ENCODE measurements at regions not wholly inside any gene's neighbourhood (a gene's known extent, or its start where the extent isn't known, plus 50 kb on each side); places are given as distances from the start of the nearest gene placed in this dataset.

GRCh38 chr20:60921022-60921622 is 330.9 kb upstream of the CDH4 start:
- DNase-seq = no peak

DNA sequence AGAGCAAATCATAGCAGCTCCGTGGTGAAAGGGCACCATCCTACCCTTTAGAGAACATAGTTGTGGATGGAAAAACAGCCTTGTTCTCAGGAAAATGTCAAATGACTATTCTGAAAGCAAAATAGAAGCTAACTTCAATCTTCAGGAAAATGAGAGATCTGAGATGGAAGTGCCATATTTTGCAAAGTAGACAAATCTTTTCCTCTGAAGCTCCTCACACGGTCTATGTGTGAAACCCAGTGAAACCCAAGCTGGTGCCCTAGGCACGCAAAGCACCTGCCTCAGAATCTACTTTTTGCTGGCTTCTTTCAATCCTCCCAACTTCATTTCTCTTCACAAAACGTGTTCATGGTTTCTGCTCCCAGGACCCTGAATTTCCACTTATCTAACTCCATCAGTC is 325.2 kb upstream of the CDH4 start:
- no peaks in the 10 kb centered on the region for H3K36me3 ChIP-seq (ENCODE audit: control insufficient read depth, insufficient read depth, low read length)
- H3K27ac ChIP-seq (ENCODE audit: insufficient read depth, low read length, poor library complexity, severe bottlenecking) = no peak overlapping the region
- no peak for DNase-seq
- no peak overlapping the region for H3K4me3 ChIP-seq (ENCODE audit: insufficient read depth, low read depth, low read length, poor library complexity, severe bottlenecking)
- no peaks in the 10 kb centered on the region for H3K27me3 ChIP-seq (replicated peaks; ENCODE audit: control insufficient read depth, insufficient read depth, low read length, poor library complexity, severe bottlenecking)
- no peaks in the 10 kb centered on the region for H3K4me1 ChIP-seq (ENCODE audit: control insufficient read depth, insufficient read depth, low read length, poor library complexity, severe bottlenecking)
- H3K9me3 ChIP-seq (ENCODE audit: control insufficient read depth, low read length) = no peaks in the 10 kb centered on the region

More at GRCh38 chr20:60921022-60921622, 330.9 kb upstream of the CDH4 start:
- Histone ChIP-seq H3K4me3 (ENCODE audit: insufficient read depth, low read depth, low read length, poor library complexity, severe bottlenecking) (no peak overlapping the region), H3K9me3 (ENCODE audit: control insufficient read depth, low read length) (no peaks in the 10 kb centered on the region), H3K36me3 (ENCODE audit: control insufficient read depth, insufficient read depth, low read length) (no peaks in the 10 kb centered on the region), H3K27me3 (replicated peaks; ENCODE audit: control insufficient read depth, insufficient read depth, low read length, poor library complexity, severe bottlenecking) (no peaks in the 10 kb centered on the region), H3K4me1 (ENCODE audit: control insufficient read depth, insufficient read depth, low read length, poor library complexity, severe bottlenecking) (no peaks in the 10 kb centered on the region), H3K27ac (ENCODE audit: insufficient read depth, low read length, poor library complexity, severe bottlenecking) (no peak overlapping the region)

DNA sequence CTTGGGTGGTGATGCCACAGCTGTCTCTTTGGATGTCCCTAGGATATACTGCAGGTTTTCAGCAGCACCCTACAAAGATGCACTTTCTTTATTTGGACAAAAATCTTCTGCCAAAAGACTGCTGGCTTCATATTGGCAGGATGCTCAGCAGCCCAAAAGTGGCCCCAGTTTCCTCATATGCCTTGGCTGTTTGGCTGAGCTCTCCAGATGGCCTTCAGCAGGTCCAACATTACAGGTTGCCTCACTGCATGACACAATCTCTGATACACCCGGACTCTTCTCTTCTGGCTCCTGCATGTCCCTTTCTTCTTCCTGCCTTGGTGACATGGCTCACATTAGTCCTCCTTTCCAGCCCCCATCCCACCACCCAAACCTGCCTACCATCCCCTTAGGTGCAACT is 323.7 kb upstream of the CDH4 start:
- no peaks in the 10 kb centered on the region for H3K27me3 ChIP-seq (replicated peaks; ENCODE audit: control insufficient read depth, insufficient read depth, low read length, poor library complexity, severe bottlenecking)
- no peak overlapping the region for H3K27ac ChIP-seq (ENCODE audit: insufficient read depth, low read length, poor library complexity, severe bottlenecking)
- no peaks in the 10 kb centered on the region for H3K4me1 ChIP-seq (ENCODE audit: control insufficient read depth, insufficient read depth, low read length, poor library complexity, severe bottlenecking)
- no peaks in the 10 kb centered on the region for H3K9me3 ChIP-seq (ENCODE audit: control insufficient read depth, low read length)
- no peak for DNase-seq
- no peak overlapping the region for H3K4me3 ChIP-seq (ENCODE audit: insufficient read depth, low read depth, low read length, poor library complexity, severe bottlenecking)
- no peaks in the 10 kb centered on the region for H3K36me3 ChIP-seq (ENCODE audit: control insufficient read depth, insufficient read depth, low read length)

DNA sequence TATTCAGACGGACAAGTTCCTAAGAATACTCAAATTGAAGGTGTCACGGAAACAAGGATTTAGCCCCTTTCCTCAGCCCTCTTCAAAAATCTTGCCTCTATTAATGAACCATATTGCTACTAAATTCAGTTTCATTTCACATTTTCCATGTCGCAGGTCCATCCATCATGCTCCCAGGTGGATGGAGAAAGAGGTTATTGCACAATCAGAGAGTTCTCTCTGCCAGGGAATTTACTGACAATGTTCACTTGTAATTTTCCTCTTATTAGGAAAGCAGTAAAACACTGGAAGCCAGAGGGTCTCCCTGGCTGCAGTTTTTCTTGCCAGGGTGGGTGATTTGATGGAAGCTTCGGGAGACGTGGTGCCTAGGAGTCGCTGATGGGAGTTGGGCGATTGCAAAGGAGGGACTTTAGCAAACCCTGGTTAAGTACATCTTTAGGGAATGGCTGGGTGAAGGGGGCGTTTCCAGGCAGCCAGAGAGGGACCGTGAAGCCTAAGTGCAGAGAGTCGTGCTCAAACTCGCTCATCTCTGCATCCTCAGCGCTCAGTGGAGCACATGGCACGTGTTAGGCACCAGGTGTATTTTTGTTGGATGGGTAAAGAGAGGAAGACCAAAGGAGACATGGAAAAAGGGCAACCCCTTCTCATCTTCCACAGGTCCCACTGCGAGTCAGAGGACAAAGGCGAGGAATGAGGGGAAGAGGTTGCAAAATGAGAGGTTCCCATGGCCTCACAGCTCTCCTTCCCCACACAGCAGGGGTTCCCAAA is 321.9 kb upstream of the CDH4 start:
- no peak overlapping the region for H3K4me3 ChIP-seq (ENCODE audit: insufficient read depth, low read depth, low read length, poor library complexity, severe bottlenecking)
- H3K4me1 ChIP-seq (ENCODE audit: control insufficient read depth, insufficient read depth, low read length, poor library complexity, severe bottlenecking) = no peaks in the 10 kb centered on the region
- H3K36me3 ChIP-seq (ENCODE audit: control insufficient read depth, insufficient read depth, low read length) = no peaks in the 10 kb centered on the region
- DNase-seq = no peak
- no peak overlapping the region for H3K27ac ChIP-seq (ENCODE audit: insufficient read depth, low read length, poor library complexity, severe bottlenecking)
- no peaks in the 10 kb centered on the region for H3K27me3 ChIP-seq (replicated peaks; ENCODE audit: control insufficient read depth, insufficient read depth, low read length, poor library complexity, severe bottlenecking)
- H3K9me3 ChIP-seq (ENCODE audit: control insufficient read depth, low read length) = no peaks in the 10 kb centered on the region

DNA sequence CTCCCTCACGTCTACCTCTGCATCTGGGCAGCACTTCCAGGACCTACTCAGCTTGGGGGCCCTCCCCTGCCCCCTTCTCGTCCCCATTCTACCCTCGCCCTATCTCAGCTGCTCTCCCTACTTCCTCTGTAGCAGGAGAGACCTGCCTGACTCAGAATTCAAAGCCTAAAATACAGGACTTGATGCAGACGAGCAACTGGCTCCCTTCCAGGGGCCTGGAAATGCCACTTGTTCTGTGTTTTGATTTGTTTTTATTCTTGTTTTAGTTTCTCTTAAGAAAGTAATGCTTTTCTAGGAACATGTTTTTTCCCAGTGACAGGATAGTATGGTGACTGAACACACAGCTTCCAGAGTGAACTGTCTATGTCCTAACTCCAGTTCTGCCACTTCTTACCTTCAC is 320.4 kb upstream of the CDH4 start:
- Histone ChIP-seq H3K36me3 (ENCODE audit: control insufficient read depth, insufficient read depth, low read length) (no peaks in the 10 kb centered on the region), H3K27me3 (replicated peaks; ENCODE audit: control insufficient read depth, insufficient read depth, low read length, poor library complexity, severe bottlenecking) (no peaks in the 10 kb centered on the region), H3K9me3 (ENCODE audit: control insufficient read depth, low read length) (no peaks in the 10 kb centered on the region), H3K4me1 (ENCODE audit: control insufficient read depth, insufficient read depth, low read length, poor library complexity, severe bottlenecking) (no peaks in the 10 kb centered on the region), H3K4me3 (ENCODE audit: insufficient read depth, low read depth, low read length, poor library complexity, severe bottlenecking) (no peak overlapping the region), H3K27ac (ENCODE audit: insufficient read depth, low read length, poor library complexity, severe bottlenecking) (no peak overlapping the region)
- DNase-seq = no peak

DNA sequence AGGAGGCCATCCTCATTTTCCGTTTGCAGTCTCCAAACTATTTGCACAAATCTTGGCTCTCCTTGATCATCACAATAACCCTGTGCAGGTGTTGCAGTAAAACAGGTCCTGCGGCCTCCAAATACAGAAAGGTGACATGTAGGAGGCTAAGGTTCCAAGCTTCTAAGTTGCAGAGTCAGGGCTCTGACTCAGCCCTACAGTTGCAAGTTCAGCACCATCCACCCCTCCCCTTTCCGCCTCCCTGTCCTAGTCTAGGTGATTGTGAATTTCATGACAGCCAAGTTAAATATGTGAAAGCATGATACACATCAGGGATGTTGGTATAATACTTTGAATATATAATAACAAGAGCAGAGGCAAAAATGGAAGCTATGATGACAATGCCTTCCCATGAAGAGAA is 317.3 kb upstream of the CDH4 start:
- Histone ChIP-seq H3K27me3 (replicated peaks; ENCODE audit: control insufficient read depth, insufficient read depth, low read length, poor library complexity, severe bottlenecking) (no peaks in the 10 kb centered on the region), H3K4me1 (ENCODE audit: control insufficient read depth, insufficient read depth, low read length, poor library complexity, severe bottlenecking) (no peaks in the 10 kb centered on the region), H3K36me3 (ENCODE audit: control insufficient read depth, insufficient read depth, low read length) (no peaks in the 10 kb centered on the region), H3K4me3 (ENCODE audit: insufficient read depth, low read depth, low read length, poor library complexity, severe bottlenecking) (no peak overlapping the region), H3K27ac (ENCODE audit: insufficient read depth, low read length, poor library complexity, severe bottlenecking) (no peak overlapping the region), H3K9me3 (ENCODE audit: control insufficient read depth, low read length) (no peaks in the 10 kb centered on the region)
- no peak for DNase-seq

DNA sequence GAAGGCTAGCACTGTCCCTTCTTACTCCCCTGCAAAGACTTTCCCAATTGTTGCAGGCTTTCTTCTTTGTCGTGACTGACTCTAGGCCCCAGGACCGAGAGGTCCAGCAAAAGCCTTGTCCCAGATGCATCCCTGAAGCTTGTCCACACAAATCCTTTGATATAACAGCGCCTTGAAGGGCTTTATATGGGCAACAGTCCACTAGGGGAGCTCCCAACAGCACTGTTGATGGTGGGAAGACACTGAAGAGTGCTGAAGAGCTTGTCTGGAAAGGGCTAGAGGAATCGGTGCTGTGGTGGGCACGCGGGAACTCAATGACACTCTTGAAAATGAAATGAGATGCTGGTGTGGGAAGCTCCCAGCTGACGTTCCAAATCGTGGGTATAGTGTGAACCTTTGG is 316.1 kb upstream of the CDH4 start:
- Histone ChIP-seq H3K9me3 (ENCODE audit: control insufficient read depth, low read length) (no peaks in the 10 kb centered on the region), H3K36me3 (ENCODE audit: control insufficient read depth, insufficient read depth, low read length) (no peaks in the 10 kb centered on the region), H3K27me3 (replicated peaks; ENCODE audit: control insufficient read depth, insufficient read depth, low read length, poor library complexity, severe bottlenecking) (no peaks in the 10 kb centered on the region), H3K27ac (ENCODE audit: insufficient read depth, low read length, poor library complexity, severe bottlenecking) (no peak overlapping the region), H3K4me1 (ENCODE audit: control insufficient read depth, insufficient read depth, low read length, poor library complexity, severe bottlenecking) (no peaks in the 10 kb centered on the region), H3K4me3 (ENCODE audit: insufficient read depth, low read depth, low read length, poor library complexity, severe bottlenecking) (no peak overlapping the region)
- no peak for DNase-seq

DNA sequence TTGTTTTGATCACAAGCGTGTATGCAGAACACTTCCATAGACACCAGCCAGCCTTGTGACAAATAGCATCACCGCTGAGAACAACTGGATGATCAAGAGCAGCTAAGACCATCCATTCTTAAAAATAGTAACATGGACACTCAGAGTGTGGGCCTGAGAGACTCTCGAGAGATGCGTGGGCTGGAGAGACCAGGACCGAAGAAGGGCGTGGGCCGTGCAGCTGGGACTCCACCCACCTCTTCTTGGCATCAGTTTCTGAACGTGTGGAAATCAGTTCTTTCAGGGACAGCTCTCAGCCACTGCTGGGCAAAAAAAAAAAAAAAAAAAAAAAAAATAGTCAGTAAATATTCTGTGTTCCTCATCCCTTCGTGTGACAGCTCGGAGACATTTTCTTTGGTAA is 314.5 kb upstream of the CDH4 start:
- H3K27me3 ChIP-seq (replicated peaks; ENCODE audit: control insufficient read depth, insufficient read depth, low read length, poor library complexity, severe bottlenecking) = no peaks in the 10 kb centered on the region
- no peaks in the 10 kb centered on the region for H3K9me3 ChIP-seq (ENCODE audit: control insufficient read depth, low read length)

GRCh38 chr20:60941379-60941778 is 310.7 kb upstream of the CDH4 start:
- H3K9me3 ChIP-seq (ENCODE audit: control insufficient read depth, low read length) = no peaks in the 10 kb centered on the region
- H3K36me3 ChIP-seq (ENCODE audit: control insufficient read depth, insufficient read depth, low read length) = no peaks in the 10 kb centered on the region
- DNase-seq = no peak
- H3K4me1 ChIP-seq (ENCODE audit: control insufficient read depth, insufficient read depth, low read length, poor library complexity, severe bottlenecking) = no peaks in the 10 kb centered on the region
- H3K27ac ChIP-seq (ENCODE audit: insufficient read depth, low read length, poor library complexity, severe bottlenecking) = no peak overlapping the region
- H3K4me3 ChIP-seq (ENCODE audit: insufficient read depth, low read depth, low read length, poor library complexity, severe bottlenecking) = no peak overlapping the region
- no peaks in the 10 kb centered on the region for H3K27me3 ChIP-seq (replicated peaks; ENCODE audit: control insufficient read depth, insufficient read depth, low read length, poor library complexity, severe bottlenecking)

More for the DNA sequence above, 314.5 kb upstream of the CDH4 start:
- no peak overlapping the region for H3K27ac ChIP-seq (ENCODE audit: insufficient read depth, low read length, poor library complexity, severe bottlenecking)
- H3K36me3 ChIP-seq (ENCODE audit: control insufficient read depth, insufficient read depth, low read length) = no peaks in the 10 kb centered on the region
- no peak for DNase-seq
- no peak overlapping the region for H3K4me3 ChIP-seq (ENCODE audit: insufficient read depth, low read depth, low read length, poor library complexity, severe bottlenecking)
- no peaks in the 10 kb centered on the region for H3K4me1 ChIP-seq (ENCODE audit: control insufficient read depth, insufficient read depth, low read length, poor library complexity, severe bottlenecking)

- no peaks in the 10 kb centered on the region for H3K9me3 ChIP-seq (ENCODE audit: control insufficient read depth, low read length)
- no peaks in the 10 kb centered on the region for H3K27me3 ChIP-seq (replicated peaks; ENCODE audit: control insufficient read depth, insufficient read depth, low read length, poor library complexity, severe bottlenecking)
Observed at GRCh38 chr20:60947819-60948218, 304.2 kb upstream of the CDH4 start.

More at GRCh38 chr20:60947819-60948218, 304.2 kb upstream of the CDH4 start:
- Histone ChIP-seq H3K27ac (ENCODE audit: insufficient read depth, low read length, poor library complexity, severe bottlenecking) (no peak overlapping the region), H3K36me3 (ENCODE audit: control insufficient read depth, insufficient read depth, low read length) (no peaks in the 10 kb centered on the region), H3K4me1 (ENCODE audit: control insufficient read depth, insufficient read depth, low read length, poor library complexity, severe bottlenecking) (no peaks in the 10 kb centered on the region), H3K4me3 (ENCODE audit: insufficient read depth, low read depth, low read length, poor library complexity, severe bottlenecking) (no peak overlapping the region)
- no peak for DNase-seq

All from effector memory CD4-positive, alpha-beta T cell (primary cell).